H1 (cell line): ENCODE measurements at regions not wholly inside any gene's neighbourhood (a gene's known extent, or its start where the extent isn't known, plus 50 kb on each side); places are given as distances from the start of the nearest gene placed in this dataset.
A peak's percentile ranks its signal among the peaks of the same experiment; 100 is the strongest.

Source experiments
- CTCF ChIA-PET: fragments of 300-600 bp; sonication (Branson Sonifier 250); formaldehyde crosslinking; loops from one replicate; lab custom pipeline; 2021; ENCODE audit not compliant: partially characterized antibody; lab: Charles Lee
- POLR2A ChIA-PET: fragments of 300-600 bp; sonication (Branson Sonifier 250); formaldehyde crosslinking; loops from one replicate; lab custom pipeline; 2021; ENCODE audit warnings: inconsistent platforms; ENCODE audit not compliant: partially characterized antibody; lab: Charles Lee
- DNase-seq, 2 experiments: peaks; one replicate each; pipeline versions ENCODE4 v3.0.0 to v3.0.0-alpha.2; 2010 to 2022; ENCODE audit warnings: low spot score in 2 of 2, low read depth in 1 of 2, mixed read lengths in 1 of 2
- FAIRE-seq: peaks from 2 replicates; lab custom pipeline; 2011; peaks lifted over from hg19 to GRCh38; lab: Jason Lieb, UNC
- H2AFZ ChIP-seq: 2 replicates; pipeline ENCODE4 v1.8.1; 2012; ENCODE audit warnings: low read length, inconsistent platforms
- H2AK5ac ChIP-seq: 2 replicates; pipeline ENCODE4 v1.6.1; 2013; ENCODE audit warnings: low read depth, low read length
- H2BK120ac ChIP-seq: replicated peaks from 2 replicates; pipeline ENCODE3; 2013; ENCODE audit warnings: low read depth, low read length, inconsistent platforms
- H2BK12ac ChIP-seq: 2 replicates; pipeline ENCODE4 v1.6.1; 2013; ENCODE audit warnings: low read depth, low read length
- H2BK15ac ChIP-seq: 2 replicates; pipeline ENCODE4 v1.6.1; 2013; ENCODE audit warnings: low read length
- H2BK20ac ChIP-seq: 2 replicates; pipeline ENCODE4 v1.6.1; 2013; ENCODE audit warnings: low read length
- H2BK5ac ChIP-seq: 2 replicates; pipeline ENCODE4 v1.6.1; 2013; ENCODE audit warnings: low read depth, low read length
- H3K14ac ChIP-seq: 2 replicates; pipeline ENCODE4 v1.6.1; 2013; ENCODE audit warnings: inconsistent platforms; ENCODE audit not compliant: insufficient read length
- H3K18ac ChIP-seq: 2 replicates; pipeline ENCODE4 v1.6.1; 2013; ENCODE audit warnings: low read length; ENCODE audit errors: extremely low read depth
- H3K23ac ChIP-seq: 2 replicates; pipeline ENCODE4 v1.6.1; 2013; ENCODE audit warnings: inconsistent platforms; ENCODE audit not compliant: insufficient read length
- H3K23me2 ChIP-seq: 2 replicates; pipeline ENCODE4 v1.6.1; 2013; ENCODE audit warnings: low read depth, low read length
- H3K27ac ChIP-seq: 2 replicates; pipeline ENCODE4 v1.6.1; 2011; ENCODE audit warnings: low read depth, low read length, inconsistent platforms
- H3K27me3 ChIP-seq, 4 experiments: replicated peaks in 1 of 4; 1 replicate in 1 of 4; 2 replicates in 3 of 4; pipeline versions ENCODE4 v1.6.1 to v1.8.1; 2011 to 2013; ENCODE audit warnings: low read length in 3 of 4, mild to moderate bottlenecking in 3 of 4, inconsistent platforms in 2 of 4, mixed read lengths in 2 of 4, moderate library complexity in 1 of 4; ENCODE audit not compliant: control insufficient read depth in 3 of 4, insufficient read depth in 3 of 4; ENCODE audit errors: extremely low read depth in 1 of 4
- H3K36me3 ChIP-seq, 4 experiments: 2 replicates each; pipeline versions ENCODE4 v1.6.1 to v1.8.1; 2011 to 2013; ENCODE audit warnings: mild to moderate bottlenecking in 4 of 4, low read length in 3 of 4, moderate library complexity in 2 of 4, control low read depth in 1 of 4, inconsistent platforms in 1 of 4; ENCODE audit not compliant: insufficient read depth in 4 of 4, control insufficient read depth in 2 of 4
- H3K4ac ChIP-seq: replicated peaks from 2 replicates; pipeline ENCODE3; 2013; ENCODE audit warnings: low read length, low read depth, mixed read lengths, inconsistent platforms; ENCODE audit not compliant: insufficient read length
- H3K4me1 ChIP-seq, 4 experiments: replicated peaks in 1 of 4; 1 replicate in 1 of 4; 2 replicates in 3 of 4; pipeline versions ENCODE4 v1.6.1 to v1.8.1; 2011 to 2013; ENCODE audit warnings: low read length in 3 of 4, inconsistent platforms in 2 of 4, mixed read lengths in 1 of 4; ENCODE audit not compliant: insufficient read depth in 4 of 4, control insufficient read depth in 3 of 4
- H3K4me2 ChIP-seq, 2 experiments: 2 replicates each; pipeline versions ENCODE4 v1.6.1 to v1.8.1; 2011 to 2013; ENCODE audit warnings: low read depth in 2 of 2, low read length in 2 of 2, control low read depth in 1 of 2, inconsistent platforms in 1 of 2, mild to moderate bottlenecking in 1 of 2; ENCODE audit not compliant: insufficient read depth in 1 of 2
- H3K4me3 ChIP-seq, 4 experiments: fragments of 200-600, 300-600 bp in 1 of 4; sonication (generic), shearing (Covaris generic), sonication (Bioruptor Twin) in 1 of 4; 2 replicates each; pipeline versions ENCODE4 v1.5.1 to v1.8.1; 2011 to 2016; ENCODE audit warnings: low read length in 4 of 4, low read depth in 3 of 4, control low read depth in 2 of 4, inconsistent platforms in 2 of 4, mild to moderate bottlenecking in 2 of 4, mixed read lengths in 1 of 4, moderate library complexity in 1 of 4; ENCODE audit not compliant: insufficient read depth in 2 of 4; ENCODE audit errors: extremely low read depth in 1 of 4
- H3K56ac ChIP-seq: replicated peaks from 2 replicates; pipeline ENCODE3; 2013; ENCODE audit warnings: low read depth, mild to moderate bottlenecking, mixed read lengths, low read length, inconsistent platforms; ENCODE audit not compliant: insufficient read length
- H3K79me1 ChIP-seq: 2 replicates; pipeline ENCODE4 v1.6.1; 2013; ENCODE audit warnings: low read depth, low read length, control low read depth
- H3K79me2 ChIP-seq, 2 experiments: 2 replicates each; pipeline versions ENCODE4 v1.6.1 to v1.8.1; 2012 to 2013; ENCODE audit warnings: low read length in 2 of 2, mild to moderate bottlenecking in 2 of 2, inconsistent platforms in 1 of 2; ENCODE audit not compliant: insufficient read depth in 2 of 2, control insufficient read depth in 1 of 2
- H3K9ac ChIP-seq, 4 experiments: replicated peaks in 1 of 4; 1 replicate in 1 of 4; 2 replicates in 3 of 4; pipeline versions ENCODE4 v1.6.1 to v1.8.1; 2011 to 2013; ENCODE audit warnings: low read depth in 3 of 4, low read length in 3 of 4, control low read depth in 2 of 4, mild to moderate bottlenecking in 2 of 4, moderate library complexity in 2 of 4, inconsistent platforms in 1 of 4; ENCODE audit errors: extremely low read depth in 1 of 4
- H3K9me3 ChIP-seq, 2 experiments: 2 replicates each; pipeline versions ENCODE4 v1.6.1 to v1.8.1; 2012 to 2013; ENCODE audit warnings: mild to moderate bottlenecking in 2 of 2, moderate library complexity in 2 of 2, control low read depth in 1 of 2, inconsistent platforms in 1 of 2, low read depth in 1 of 2, low read length in 1 of 2, mixed read lengths in 1 of 2; ENCODE audit not compliant: insufficient read depth in 2 of 2
- H4K20me1 ChIP-seq, 2 experiments: replicated peaks in 1 of 2; 2 replicates each; pipeline versions ENCODE3 to v1.8.1; 2011 to 2013; ENCODE audit warnings: inconsistent platforms in 2 of 2, low read length in 2 of 2, mild to moderate bottlenecking in 1 of 2; ENCODE audit not compliant: insufficient read depth in 2 of 2, control insufficient read depth in 1 of 2
- H4K5ac ChIP-seq: 2 replicates; pipeline ENCODE4 v1.6.1; 2013; ENCODE audit warnings: low read length, low read depth, mixed read lengths, inconsistent platforms; ENCODE audit not compliant: insufficient read length
- H4K8ac ChIP-seq: 2 replicates; pipeline ENCODE4 v1.8.0; 2013; ENCODE audit warnings: mild to moderate bottlenecking, moderate library complexity, low read length, inconsistent platforms; ENCODE audit not compliant: insufficient read depth; ENCODE audit errors: extremely low read depth
- H4K91ac ChIP-seq: replicated peaks from 2 replicates; pipeline ENCODE3; 2013; ENCODE audit warnings: low read length, mixed read lengths, inconsistent platforms; ENCODE audit not compliant: insufficient read length
- CBX5 ChIP-seq: fragments of 300-800, 300-1000 bp; sonication (generic); IDR thresholded peaks from 2 replicates; pipeline ENCODE4 v1.7.1; 2016; ENCODE audit warnings: antibody characterized with exemption, low read length, low read depth
- GTF2F1 ChIP-seq: IDR thresholded peaks from 2 replicates; pipeline ENCODE4 v1.6.1; 2012; ENCODE audit warnings: low read depth, low read length, improper control_type of control experiment, borderline replicate concordance
- KDM4A ChIP-seq: IDR thresholded peaks from one replicate; pipeline ENCODE4 v1.7.1; 2012; ENCODE audit warnings: low read depth, mild to moderate bottlenecking, moderate library complexity, low read length, inconsistent platforms; ENCODE audit not compliant: severe bottlenecking
- RBBP5 ChIP-seq: IDR thresholded peaks from 2 replicates; pipeline ENCODE4 v1.7.1; 2012; ENCODE audit warnings: low read depth, mild to moderate bottlenecking, inconsistent platforms, low read length, moderate library complexity, borderline replicate concordance
- SIN3A ChIP-seq, 2 experiments: IDR thresholded peaks in 1 of 2; conservative IDR thresholded peaks in 1 of 2; 2 replicates each; pipeline ENCODE4 v1.6.1; 2011 to 2012; ENCODE audit warnings: low read length in 2 of 2, improper control_type of control experiment in 1 of 2, low read depth in 1 of 2, mild to moderate bottlenecking in 1 of 2
- SP1 ChIP-seq: IDR thresholded peaks from 2 replicates; pipeline ENCODE4 v1.6.1; 2011; ENCODE audit warnings: low read depth, low read length
- SP2 ChIP-seq: IDR thresholded peaks from 2 replicates; pipeline ENCODE4 v1.6.1; 2012; ENCODE audit warnings: mild to moderate bottlenecking, low read length, inconsistent platforms
- TAF7 ChIP-seq: optimal IDR thresholded peaks from 2 replicates; pipeline ENCODE3; 2011; ENCODE audit warnings: low read depth, mild to moderate bottlenecking, inconsistent platforms, low read length, moderate library complexity, borderline replicate concordance
- YY1 ChIP-seq: IDR thresholded peaks from 2 replicates; pipeline ENCODE4 v1.6.1; 2011; ENCODE audit warnings: low read depth, mild to moderate bottlenecking, low read length
- ZNF274 ChIP-seq: IDR thresholded peaks from 2 replicates; pipeline ENCODE4 v1.7.0; 2012; ENCODE audit warnings: low read length, borderline replicate concordance; ENCODE audit errors: extremely low read depth
- WGBS, 2 experiments: shearing (Covaris generic) in 1 of 2; methylation state at CpG; one replicate each; pipeline versions ENCODE4 v1.1.6 to v1.1.7; 2013 to 2015; ENCODE audit warnings: low lambda C conversion rate in 2 of 2, mixed read lengths in 2 of 2, inconsistent platforms in 1 of 2, low coverage in 1 of 2, missing lambda C conversion rate in 1 of 2; ENCODE audit not compliant: insufficient replicate concordance in 2 of 2, insufficient coverage in 1 of 2, insufficient read length in 1 of 2; ENCODE audit errors: extremely low coverage in 1 of 2, missing lambda C conversion rate in 1 of 2; 5-methylcytosine and 5-hydroxymethylcytosine counted together

DNA sequence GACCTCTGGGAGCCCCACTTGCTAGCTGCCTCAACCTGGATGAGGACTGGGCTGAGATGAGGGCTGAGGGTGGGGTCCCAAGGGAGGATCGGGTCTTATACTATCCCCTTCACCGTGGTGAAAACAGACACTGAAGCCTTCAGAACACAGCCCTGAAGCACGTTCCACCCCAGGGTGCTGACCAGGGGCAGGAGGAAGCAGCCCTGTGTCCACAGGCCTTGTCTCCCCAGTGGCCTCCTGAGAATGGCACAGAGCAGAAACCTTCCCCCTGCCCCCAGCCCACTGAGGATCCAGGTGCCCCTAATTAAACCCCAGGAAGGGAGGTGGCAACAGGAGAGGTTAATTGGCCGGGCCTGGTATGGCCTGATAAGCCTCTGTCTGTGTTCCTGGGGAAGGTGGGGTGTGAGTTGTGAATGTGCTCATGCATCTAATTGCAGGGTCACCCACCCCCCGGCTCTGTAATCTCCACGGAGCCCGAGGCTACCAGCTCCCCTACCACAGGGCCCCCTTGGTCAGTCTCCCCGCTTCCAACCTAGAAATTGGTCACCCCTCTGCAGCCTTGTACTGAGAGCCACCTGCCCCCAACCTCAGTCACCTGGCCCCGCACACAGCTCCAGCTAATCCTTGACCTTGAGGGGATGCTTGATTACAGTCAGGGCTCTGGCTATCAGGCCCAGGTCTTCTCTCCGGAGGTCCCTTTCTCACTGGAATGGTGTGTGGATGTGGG lies 159.0 kb upstream of the UNC5B start:
- no peaks in the 10 kb centered on the region for H3K9me3 ChIP-seq
- no peaks in the 10 kb centered on the region for H3K79me1 ChIP-seq
- H2BK5ac ChIP-seq = no peak overlapping the region
- no peak overlapping the region for H3K18ac ChIP-seq
- peaks cover 0 to 2% of the 10 kb centered on the region in 2 experiments for H4K20me1 ChIP-seq
- no peak overlapping the region for H3K9ac ChIP-seq
- H2BK20ac ChIP-seq = no peak overlapping the region
- no peak overlapping the region for H2AK5ac ChIP-seq
- FAIRE-seq (no peak), DNase-seq (no peak)
- no peak overlapping the region for H4K5ac ChIP-seq
- H3K56ac ChIP-seq = no peak overlapping the region
- ChIA-PET CTCF (interaction anchor here (0.9 to 3.5 kb wide), 3 partner anchors 9 to 150 kb away, joined by 5 to 25 read pairs (median 6); no protein-coding TSS in a partner anchor), POLR2A (no interaction called here)
- H3K4me1 ChIP-seq = no peaks in the 10 kb centered on the region
- TF ChIP-seq YY1 (no peak), SIN3A (conservative IDR thresholded peaks at IDR 0.05 in 1 of 2, IDR thresholded peaks at IDR 0.05 in 1 of 2; ENCODE audit: low read depth in 1 of 2, low read length in 2 of 2) (no peak), TAF7 (no peak), KDM4A (no peak), SP1 (no peak), GTF2F1 (no peak), RBBP5 (no peak), CBX5 (no peak), SP2 (no peak), ZNF274 (no peak)
- H3K36me3 ChIP-seq = no peaks in the 10 kb centered on the region
- H3K79me2 ChIP-seq = no peaks in the 10 kb centered on the region
- H2AFZ ChIP-seq = no peak overlapping the region
- H4K91ac ChIP-seq = no peak overlapping the region
- no peaks in the 10 kb centered on the region for H3K27me3 ChIP-seq
- H3K23me2 ChIP-seq = no peaks in the 10 kb centered on the region; the same call in 1 of the 2 replicates
- H3K4me3 ChIP-seq = no peak overlapping the region
- H3K27ac ChIP-seq = no peak overlapping the region
- no peak overlapping the region for H3K14ac ChIP-seq
- H4K8ac ChIP-seq = peak overlapping the region; percentile 4; the same call in 1 of the 2 replicates
- H2BK120ac ChIP-seq = no peak overlapping the region
- no peak overlapping the region for H2BK15ac ChIP-seq
- 93% methylated on average over 9 of the region's 10 CpGs; no CpG with 5 or more reads in 1 of the 2 experiments for WGBS, 2 experiments
- H3K4ac ChIP-seq = peak overlapping the region; percentile 15
- no peak overlapping the region for H3K23ac ChIP-seq
- H2BK12ac ChIP-seq = no peak overlapping the region
- no peak overlapping the region for H3K4me2 ChIP-seq
